HepG2 (cell line): ENCODE measurements at regions not wholly inside any gene's neighbourhood (a gene's known extent, or its start where the extent isn't known, plus 50 kb on each side); places are given as distances from the start of the nearest gene placed in this dataset.

Experiments
- ATAC-seq: fragments of 200-7000 bp; cut with Tn5 transposase; 3 replicates; pipeline ENCODE4 v1.9.1; 2020; ENCODE audit warnings: mild to moderate bottlenecking, moderate library complexity
- BruUV-seq: library from RNA; stranded (reverse); fragments of 400-500 nt; replicated peaks from 2 replicates; lab custom pipeline; 2021; lab: Mats Ljungman, UMichigan
- CTCF ChIA-PET: fragments of 300-600 bp; formaldehyde crosslinking; extraction: SDS; loops from one replicate; lab custom pipeline; 2021; ENCODE audit warnings: low total read pairs, inconsistent platforms, low intra/inter-chr PET ratio; lab: Yijun Ruan, JAX
- POLR2A ChIA-PET: fragments of 350-600 bp; sonication (Branson Sonifier 250); formaldehyde crosslinking; loops from one replicate; lab custom pipeline; 2020; ENCODE audit warnings: antibody characterized with exemption, inconsistent platforms; lab: Yijun Ruan, JAX
- DNase-seq: peaks from one replicate; pipeline ENCODE4 v3.0.0-alpha.2; 2015; ENCODE audit warnings: low spot score
- FAIRE-seq: peaks from 3 replicates; lab custom pipeline; 2011; peaks lifted over from hg19 to GRCh38; lab: Jason Lieb, UNC
- H2AFZ ChIP-seq: one replicate; pipeline ENCODE4 v1.6.1; 2011; ENCODE audit warnings: low read length, inconsistent platforms
- H3K27ac ChIP-seq: fragments of 300-600 bp; 3 replicates; pipeline ENCODE4 v1.8.0; 2011; ENCODE audit warnings: mixed run types, mild to moderate bottlenecking, mixed read lengths, low read length, inconsistent platforms; ENCODE audit not compliant: insufficient read depth; ENCODE audit errors: extremely low read length
- H3K27me3 ChIP-seq, 2 experiments: fragments of 200-600 bp in 1 of 2; 2 replicates in 1 of 2; 3 replicates in 1 of 2; pipeline versions ENCODE4 v1.6.0 to v1.8.0; 2011; ENCODE audit warnings: low read length in 2 of 2, mild to moderate bottlenecking in 2 of 2, moderate library complexity in 2 of 2, inconsistent platforms in 1 of 2; ENCODE audit not compliant: insufficient read depth in 2 of 2, control insufficient read depth in 1 of 2
- H3K36me3 ChIP-seq, 2 experiments: fragments of 200-600 bp in 1 of 2; replicated peaks in 1 of 2; 2 replicates in 1 of 2; 3 replicates in 1 of 2; pipeline versions ENCODE4 v1.5.1 to v1.8.0; 2011; ENCODE audit warnings: low read length in 2 of 2, inconsistent platforms in 1 of 2; ENCODE audit not compliant: insufficient read depth in 2 of 2, control insufficient read depth in 1 of 2
- H3K4me1 ChIP-seq: 2 replicates; pipeline ENCODE4 v1.5.1; 2012; ENCODE audit warnings: low read length, inconsistent platforms; ENCODE audit not compliant: insufficient read depth
- H3K4me2 ChIP-seq: 2 replicates; pipeline ENCODE4 v1.6.0; 2011; ENCODE audit warnings: low read depth, low read length, inconsistent platforms
- H3K4me3 ChIP-seq, 3 experiments: fragments of 200-600 bp in 1 of 3; sonication (generic), shearing (Covaris generic) in 1 of 3; replicated peaks in 1 of 3; 2 replicates each; pipeline ENCODE4 v1.5.1; 2011 to 2016; ENCODE audit warnings: low read length in 3 of 3, inconsistent platforms in 2 of 3, low read depth in 2 of 3, mild to moderate bottlenecking in 2 of 3, control low read depth in 1 of 3, mixed read lengths in 1 of 3; ENCODE audit not compliant: insufficient read depth in 1 of 3
- H3K79me2 ChIP-seq: one replicate; pipeline ENCODE4 v1.6.1; 2011; ENCODE audit warnings: low read length, inconsistent platforms; ENCODE audit not compliant: insufficient read depth
- H3K9ac ChIP-seq: 2 replicates; pipeline ENCODE4 v1.6.0; 2011; ENCODE audit warnings: mild to moderate bottlenecking, low read depth, low read length, inconsistent platforms; ENCODE audit not compliant: insufficient read depth
- H3K9me3 ChIP-seq: 2 replicates; pipeline ENCODE4 v1.5.1; 2012; ENCODE audit warnings: mild to moderate bottlenecking, low read length
- H4K20me1 ChIP-seq: 2 replicates; pipeline ENCODE4 v1.6.0; 2011; ENCODE audit warnings: inconsistent platforms, mild to moderate bottlenecking, low read length, moderate library complexity; ENCODE audit not compliant: insufficient read depth
- IRF2 ChIP-seq: IDR thresholded peaks from 2 replicates; pipeline ENCODE4 v1.6.1; 2018; ENCODE audit warnings: missing genetic modification reagents, missing compliant biosample characterization
- KAT2B ChIP-seq: fragments of 150-350 bp; IDR thresholded peaks from 2 replicates; pipeline ENCODE4 v1.6.1; 2014; ENCODE audit warnings: low read depth, low read length, borderline replicate concordance
- KDM3A ChIP-seq: IDR thresholded peaks from 2 replicates; pipeline ENCODE4 v1.6.1; 2018; ENCODE audit warnings: low read depth, missing compliant biosample characterization
- POLR2AphosphoS2 ChIP-seq: IDR thresholded peaks from 2 replicates; pipeline ENCODE4 v1.6.1; 2011; ENCODE audit warnings: low read depth, low read length, improper control_type of control experiment
- POLR2AphosphoS5 ChIP-seq: IDR thresholded peaks from 2 replicates; pipeline ENCODE4 v1.6.1; 2012; ENCODE audit warnings: low read depth, low read length
- ZBTB1 ChIP-seq: sonication (generic); formaldehyde crosslinking; IDR thresholded peaks from 2 replicates; pipeline ENCODE4 v1.4.0; 2020; ENCODE audit warnings: missing genetic modification reagents, borderline replicate concordance
- ZNF124 ChIP-seq: sonication (generic); formaldehyde crosslinking; IDR thresholded peaks from 2 replicates; pipeline ENCODE4 v1.4.0; 2020; ENCODE audit warnings: missing genetic modification reagents
- ZNF660 ChIP-seq: sonication (generic); formaldehyde crosslinking; IDR thresholded peaks from 2 replicates; pipeline ENCODE4 v1.5.1; 2020; ENCODE audit warnings: mild to moderate bottlenecking, low read depth, missing genetic modification reagents, borderline replicate concordance
- ZNF776 ChIP-seq: sonication (generic); formaldehyde crosslinking; IDR thresholded peaks from 2 replicates; pipeline ENCODE4 v1.4.0; 2020; ENCODE audit warnings: mild to moderate bottlenecking, missing genetic modification reagents
- WGBS: methylation state at CpG from one replicate; pipeline ENCODE4 v1.1.6; 2017; ENCODE audit warnings: low lambda C conversion rate; 5-methylcytosine and 5-hydroxymethylcytosine counted together
- in situ Hi-C: cut with HindIII; loops from 2 replicates; pipeline ENCODE4 v1.10.0; 2017; ENCODE audit warnings: low pct_unique_long_range_greater_than_20kb; ENCODE audit not compliant: extremely low pct_ligation_motif_present
- intact Hi-C: fragments of 100-400 bp; cut with micrococcal nuclease; formaldehyde crosslinking; loops from one replicate; pipeline ENCODE4 v1.10.0; 2022; ENCODE audit not compliant: unreplicated experiment
- TF ChIP-seq, protein P1 (sequence below): sonication (generic); formaldehyde crosslinking; IDR thresholded peaks from 2 replicates; pipeline ENCODE4 v1.8.1; 2023; ENCODE audit warnings: mild to moderate bottlenecking, inconsistent platforms, moderate library complexity, missing genetic modification reagents, borderline replicate concordance
- TF ChIP-seq, protein P2 (sequence below): sonication (generic); formaldehyde crosslinking; IDR thresholded peaks from 2 replicates; pipeline ENCODE4 v1.5.0; 2020; ENCODE audit warnings: missing genetic modification reagents
- TF ChIP-seq, protein P3 (sequence below): IDR thresholded peaks from 2 replicates; pipeline ENCODE4 v1.6.1; 2016; ENCODE audit warnings: missing genetic modification reagents, missing compliant biosample characterization
- TF ChIP-seq, protein P4 (sequence below): sonication (generic); formaldehyde crosslinking; IDR thresholded peaks from 2 replicates; pipeline ENCODE4 v1.5.0; 2020; ENCODE audit warnings: mild to moderate bottlenecking, missing genetic modification reagents
- TF ChIP-seq, protein P5 (sequence below): sonication (generic); formaldehyde crosslinking; IDR thresholded peaks from 2 replicates; pipeline ENCODE4 v1.4.0; 2020; ENCODE audit warnings: missing genetic modification reagents

DNA sequence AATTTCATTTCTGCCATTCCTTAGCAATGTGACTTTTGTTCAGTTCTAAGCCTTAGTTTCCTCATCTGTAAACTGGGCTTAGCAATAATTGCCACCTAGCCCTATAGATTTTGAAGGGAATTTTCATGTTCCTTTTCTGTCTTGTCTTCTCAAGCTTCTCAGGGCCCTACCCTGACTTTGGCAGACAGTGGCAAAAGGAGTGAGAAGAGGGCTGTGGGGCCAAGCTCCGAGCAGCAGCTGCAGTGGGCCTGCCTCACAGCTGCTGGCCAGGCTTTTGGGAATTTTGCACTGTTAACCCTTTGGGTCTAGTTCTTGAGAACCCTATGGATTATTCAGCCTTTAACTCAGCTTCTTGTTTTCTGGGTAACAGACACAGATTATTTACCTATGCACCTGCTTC, 67.6 kb upstream of the IGSF1 start:
- no peaks in the 10 kb centered on the region for H4K20me1 ChIP-seq
- no peak overlapping the region for H3K9ac ChIP-seq
- ChIA-PET CTCF (no interaction called here), POLR2A (no interaction called here)
- FAIRE-seq (no peak), DNase-seq (no peak)
- BruUV-seq = no TSS peak
- H3K4me2 ChIP-seq = no peak overlapping the region
- H3K79me2 ChIP-seq = no peaks in the 10 kb centered on the region
- H3K36me3 ChIP-seq = no peaks in the 10 kb centered on the region
- no peaks in the 10 kb centered on the region for H3K9me3 ChIP-seq
- no peak overlapping the region for H3K27ac ChIP-seq
- H3K4me3 ChIP-seq = no peak overlapping the region
- TF ChIP-seq, protein P1, sequence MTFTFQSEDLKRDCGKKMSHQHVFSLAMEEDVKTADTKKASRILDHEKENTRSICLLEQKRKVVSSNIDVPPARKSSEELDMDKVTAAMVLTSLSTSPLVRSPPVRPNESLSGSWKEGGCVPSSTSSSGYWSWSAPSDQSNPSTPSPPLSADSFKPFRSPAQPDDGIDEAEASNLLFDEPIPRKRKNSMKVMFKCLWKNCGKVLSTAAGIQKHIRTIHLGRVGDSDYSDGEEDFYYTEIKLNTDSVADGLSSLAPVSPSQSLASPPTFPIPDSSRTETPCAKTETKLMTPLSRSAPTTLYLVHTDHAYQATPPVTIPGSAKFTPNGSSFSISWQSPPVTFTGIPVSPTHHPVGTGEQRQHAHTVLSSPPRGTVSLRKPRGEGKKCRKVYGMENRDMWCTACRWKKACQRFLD = no peak
- TF ChIP-seq ZNF124 (CRISPR knock-in tag) (no peak), ZNF660 (no peak), POLR2AphosphoS2 (no peak), IRF2 (no peak), ZBTB1 (CRISPR knock-in tag) (no peak)
- TF ChIP-seq, protein P2, sequence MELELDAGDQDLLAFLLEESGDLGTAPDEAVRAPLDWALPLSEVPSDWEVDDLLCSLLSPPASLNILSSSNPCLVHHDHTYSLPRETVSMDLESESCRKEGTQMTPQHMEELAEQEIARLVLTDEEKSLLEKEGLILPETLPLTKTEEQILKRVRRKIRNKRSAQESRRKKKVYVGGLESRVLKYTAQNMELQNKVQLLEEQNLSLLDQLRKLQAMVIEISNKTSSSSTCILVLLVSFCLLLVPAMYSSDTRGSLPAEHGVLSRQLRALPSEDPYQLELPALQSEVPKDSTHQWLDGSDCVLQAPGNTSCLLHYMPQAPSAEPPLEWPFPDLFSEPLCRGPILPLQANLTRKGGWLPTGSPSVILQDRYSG = no peak
- TF ChIP-seq, all 625 proteins: peak for 0
- H3K4me1 ChIP-seq = no peaks in the 10 kb centered on the region
- no peak for ATAC-seq
- WGBS = 0% methylated on average over 1 of the region's 1 CpG
- no peak overlapping the region for H2AFZ ChIP-seq
- H3K27me3 ChIP-seq = no peaks in the 10 kb centered on the region
- in situ Hi-C loops (loop anchor here (25.0 kb wide), 1 partner anchor 369 kb away; no protein-coding TSS in a partner anchor), intact Hi-C loops (no loop called here)

DNA sequence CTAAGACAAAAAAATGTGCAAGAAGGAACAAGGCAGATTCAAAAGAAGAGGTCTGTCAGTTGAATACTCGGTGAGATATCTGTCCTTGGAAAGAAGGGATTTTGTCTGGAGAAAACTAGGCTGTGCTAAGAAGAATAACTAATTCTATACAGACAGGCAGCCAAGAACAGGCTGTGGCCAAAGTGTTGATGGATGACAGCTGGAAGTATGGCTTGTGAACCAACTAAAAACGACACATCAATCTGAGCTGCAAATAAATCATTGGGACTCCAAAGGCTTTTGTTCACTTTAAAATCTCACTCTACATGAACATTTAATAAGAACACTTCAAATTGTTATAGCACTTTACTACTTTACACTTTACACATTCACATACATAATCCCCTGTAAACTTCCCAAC, 70.5 kb upstream of the IGSF1 start:
- H3K36me3 ChIP-seq = no peaks in the 10 kb centered on the region
- FAIRE-seq (no peak), ATAC-seq (no peak), DNase-seq (no peak)
- no peaks in the 10 kb centered on the region for H3K9me3 ChIP-seq
- WGBS = 0% methylated on average over 2 of the region's 2 CpGs
- H3K4me2 ChIP-seq = no peak overlapping the region
- H3K27ac ChIP-seq = no peak overlapping the region
- no TSS peak for BruUV-seq
- TF ChIP-seq KDM3A (CRISPR knock-in tag) = no peak
- TF ChIP-seq POLR2AphosphoS5 = no peak
- TF ChIP-seq, protein P3, sequence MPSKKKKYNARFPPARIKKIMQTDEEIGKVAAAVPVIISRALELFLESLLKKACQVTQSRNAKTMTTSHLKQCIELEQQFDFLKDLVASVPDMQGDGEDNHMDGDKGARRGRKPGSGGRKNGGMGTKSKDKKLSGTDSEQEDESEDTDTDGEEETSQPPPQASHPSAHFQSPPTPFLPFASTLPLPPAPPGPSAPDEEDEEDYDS = no peak
- TF ChIP-seq, protein P4, sequence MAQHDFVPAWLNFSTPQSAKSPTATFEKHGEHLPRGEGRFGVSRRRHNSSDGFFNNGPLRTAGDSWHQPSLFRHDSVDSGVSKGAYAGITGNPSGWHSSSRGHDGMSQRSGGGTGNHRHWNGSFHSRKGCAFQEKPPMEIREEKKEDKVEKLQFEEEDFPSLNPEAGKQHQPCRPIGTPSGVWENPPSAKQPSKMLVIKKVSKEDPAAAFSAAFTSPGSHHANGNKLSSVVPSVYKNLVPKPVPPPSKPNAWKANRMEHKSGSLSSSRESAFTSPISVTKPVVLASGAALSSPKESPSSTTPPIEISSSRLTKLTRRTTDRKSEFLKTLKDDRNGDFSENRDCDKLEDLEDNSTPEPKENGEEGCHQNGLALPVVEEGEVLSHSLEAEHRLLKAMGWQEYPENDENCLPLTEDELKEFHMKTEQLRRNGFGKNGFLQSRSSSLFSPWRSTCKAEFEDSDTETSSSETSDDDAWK (CRISPR knock-in tag) = no peak
- TF ChIP-seq, protein P5, sequence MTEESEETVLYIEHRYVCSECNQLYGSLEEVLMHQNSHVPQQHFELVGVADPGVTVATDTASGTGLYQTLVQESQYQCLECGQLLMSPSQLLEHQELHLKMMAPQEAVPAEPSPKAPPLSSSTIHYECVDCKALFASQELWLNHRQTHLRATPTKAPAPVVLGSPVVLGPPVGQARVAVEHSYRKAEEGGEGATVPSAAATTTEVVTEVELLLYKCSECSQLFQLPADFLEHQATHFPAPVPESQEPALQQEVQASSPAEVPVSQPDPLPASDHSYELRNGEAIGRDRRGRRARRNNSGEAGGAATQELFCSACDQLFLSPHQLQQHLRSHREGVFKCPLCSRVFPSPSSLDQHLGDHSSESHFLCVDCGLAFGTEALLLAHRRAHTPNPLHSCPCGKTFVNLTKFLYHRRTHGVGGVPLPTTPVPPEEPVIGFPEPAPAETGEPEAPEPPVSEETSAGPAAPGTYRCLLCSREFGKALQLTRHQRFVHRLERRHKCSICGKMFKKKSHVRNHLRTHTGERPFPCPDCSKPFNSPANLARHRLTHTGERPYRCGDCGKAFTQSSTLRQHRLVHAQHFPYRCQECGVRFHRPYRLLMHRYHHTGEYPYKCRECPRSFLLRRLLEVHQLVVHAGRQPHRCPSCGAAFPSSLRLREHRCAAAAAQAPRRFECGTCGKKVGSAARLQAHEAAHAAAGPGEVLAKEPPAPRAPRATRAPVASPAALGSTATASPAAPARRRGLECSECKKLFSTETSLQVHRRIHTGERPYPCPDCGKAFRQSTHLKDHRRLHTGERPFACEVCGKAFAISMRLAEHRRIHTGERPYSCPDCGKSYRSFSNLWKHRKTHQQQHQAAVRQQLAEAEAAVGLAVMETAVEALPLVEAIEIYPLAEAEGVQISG = no peak
- TF ChIP-seq ZNF776 (CRISPR knock-in tag) = no peak
- no peak for TF ChIP-seq KAT2B
- H3K9ac ChIP-seq = no peak overlapping the region
- in situ Hi-C loops = loop anchor here (25.0 kb wide), 1 partner anchor 372 kb away; no protein-coding TSS in a partner anchor
- H3K27me3 ChIP-seq = no peaks in the 10 kb centered on the region
- peaks cover 2% of the 10 kb centered on the region; the same call in 1 of the 2 replicates for H3K4me1 ChIP-seq
- ChIA-PET CTCF (no interaction called here), POLR2A (no interaction called here)
- H4K20me1 ChIP-seq = no peaks in the 10 kb centered on the region
- no peak overlapping the region for H3K4me3 ChIP-seq
- intact Hi-C loops = no loop called here
- H2AFZ ChIP-seq = no peak overlapping the region
- no peaks in the 10 kb centered on the region for H3K79me2 ChIP-seq
